HG03342 (cell line): ENCODE measurements at regions not wholly inside any gene's neighbourhood (a gene's known extent, or its start where the extent isn't known, plus 50 kb on each side); places are given as distances from the start of the nearest gene placed in this dataset.

Experiments used
- ATAC-seq: cut with Tn5 transposase; IDR thresholded peaks from one replicate; pipeline ENCODE4 v1.9.1; 2021; ENCODE audit warnings: mild to moderate bottlenecking, moderate library complexity; ENCODE audit not compliant: unreplicated experiment

DNA sequence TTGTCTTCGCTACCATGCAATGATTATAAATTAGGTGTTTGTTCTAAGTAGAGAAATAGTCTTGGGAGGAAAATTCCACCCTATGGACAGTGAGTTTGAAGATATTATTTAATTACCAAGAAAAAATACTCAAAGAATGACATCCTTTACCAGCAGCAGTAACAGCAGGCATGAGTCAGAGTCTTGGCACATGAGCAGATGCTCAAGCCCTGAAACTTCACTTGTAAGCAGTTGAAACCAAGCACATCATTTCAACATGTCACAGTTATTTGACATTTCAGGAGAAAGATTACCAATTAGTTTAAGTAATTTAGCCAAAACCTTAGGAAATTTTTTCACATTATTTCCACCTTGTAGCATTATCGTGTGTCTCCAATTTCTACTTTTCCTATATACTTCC is 99.2 kb downstream of the C12orf50 start:
- ATAC-seq: no peak

DNA sequence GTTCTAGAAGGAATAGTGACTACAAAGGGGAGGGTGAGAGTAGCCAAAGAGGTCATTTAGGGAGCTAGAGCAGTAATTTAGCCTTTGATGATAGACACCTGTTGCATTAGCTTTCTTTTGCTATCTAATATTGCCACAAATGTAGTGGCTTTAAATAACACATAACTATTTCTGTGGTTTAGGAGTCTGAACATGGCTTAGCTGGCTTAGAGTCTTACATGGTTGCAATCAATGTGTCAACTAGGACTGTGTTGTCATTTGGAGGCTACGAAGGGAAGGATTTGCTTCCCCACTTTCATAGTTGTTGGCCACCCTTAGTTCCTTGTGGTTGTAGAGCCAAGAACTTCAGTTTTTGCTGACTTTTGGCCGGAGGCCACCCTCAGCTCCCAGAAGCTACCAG is 99.9 kb downstream of the C12orf50 start:
- no peak for ATAC-seq

DNA sequence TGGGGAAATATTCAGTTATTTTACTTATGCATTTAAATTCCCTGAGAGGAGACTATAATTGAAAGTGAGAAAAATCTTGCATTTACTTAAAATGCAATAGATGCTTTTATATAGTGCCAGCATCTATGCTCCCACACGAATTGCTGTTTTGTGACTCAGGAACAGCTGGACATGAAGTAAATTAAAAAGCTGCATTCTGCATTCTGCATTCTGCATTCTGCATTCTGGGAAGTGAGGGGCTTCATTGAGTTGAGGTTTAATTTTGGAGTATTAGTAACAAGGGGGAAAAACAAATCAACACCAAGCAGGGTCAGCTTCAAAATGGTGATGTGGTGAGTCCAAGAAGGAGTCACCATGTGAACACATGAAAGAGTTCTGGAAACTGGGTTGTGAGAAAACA is 101.2 kb downstream of the C12orf50 start:
- ATAC-seq: no peak

DNA sequence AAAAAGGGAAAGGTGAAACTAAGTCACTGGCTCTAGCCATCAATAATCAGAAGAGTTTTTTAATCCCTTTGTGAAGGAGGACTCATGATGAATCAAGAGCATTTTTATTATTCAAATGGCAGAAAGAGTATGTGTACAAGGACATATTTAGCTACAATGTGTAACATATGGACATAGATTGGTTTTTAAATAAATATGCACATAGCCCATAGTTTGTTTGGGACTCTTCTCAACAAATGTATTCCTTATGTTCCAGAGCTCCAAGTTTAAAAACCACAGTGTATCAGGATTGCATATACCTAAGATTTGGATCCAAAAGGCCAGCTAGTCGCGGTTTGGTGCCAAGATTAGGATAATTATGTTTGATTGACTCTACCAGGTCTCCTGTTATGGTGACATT is 104.2 kb downstream of the C12orf50 start:
- no peak for ATAC-seq

GRCh38 chr12:87924149-87924548 is 105.1 kb downstream of the C12orf50 start:
- ATAC-seq: no peak

DNA sequence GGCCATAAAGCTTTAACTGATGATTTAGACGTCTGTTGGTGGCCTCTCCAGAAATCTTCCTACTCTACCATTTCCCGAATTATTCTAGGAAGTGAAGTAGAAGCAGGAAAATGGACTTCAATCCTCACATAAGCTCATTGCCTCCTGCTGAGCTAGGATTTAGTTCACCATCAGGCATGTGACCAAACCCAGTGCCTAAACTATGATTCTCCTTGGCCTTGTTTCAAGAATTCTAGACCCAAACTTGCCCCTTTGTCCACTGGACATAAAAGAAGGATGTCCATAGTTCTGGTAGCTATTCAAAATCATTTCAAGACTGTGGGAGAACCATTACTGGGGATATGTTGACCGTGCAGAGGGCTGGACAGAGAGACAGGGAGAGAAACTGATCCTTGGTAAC is 105.8 kb downstream of the C12orf50 start:
- ATAC-seq: no peak

- no peak for ATAC-seq
Measured at GRCh38 chr12:87922736-87923135, 106.5 kb downstream of the C12orf50 start.

GRCh38 chr12:87921621-87922020 is 107.6 kb downstream of the C12orf50 start:
- no peak for ATAC-seq

- ATAC-seq: no peak
Measured at GRCh38 chr12:87920139-87920538, 109.1 kb downstream of the C12orf50 start.

DNA sequence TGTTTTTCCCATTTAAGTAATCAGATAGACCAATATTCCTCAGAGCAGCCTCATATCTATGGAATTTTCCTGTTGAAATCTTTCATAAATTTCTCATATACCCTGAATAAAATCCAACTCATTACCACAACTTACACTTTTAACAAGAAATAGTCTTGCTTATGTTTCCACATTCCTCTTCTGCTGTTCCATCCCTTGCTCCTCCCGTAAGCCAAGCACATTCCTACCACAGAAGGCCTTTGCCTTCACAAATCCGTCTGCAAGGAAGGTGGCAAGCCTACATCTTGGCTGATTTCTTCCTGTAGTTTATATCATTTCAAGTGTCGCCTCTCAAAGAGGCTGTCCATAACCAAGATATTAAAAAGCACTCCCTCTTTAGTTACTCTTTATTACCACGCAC is 127.7 kb downstream of the C12orf50 start:
- ATAC-seq: no peak

GRCh38 chr12:87897662-87898061 is 131.5 kb downstream of the C12orf50 start:
- no peak for ATAC-seq

- no peak for ATAC-seq
Measured at GRCh38 chr12:87883806-87884205, 145.4 kb downstream of the C12orf50 start.

DNA sequence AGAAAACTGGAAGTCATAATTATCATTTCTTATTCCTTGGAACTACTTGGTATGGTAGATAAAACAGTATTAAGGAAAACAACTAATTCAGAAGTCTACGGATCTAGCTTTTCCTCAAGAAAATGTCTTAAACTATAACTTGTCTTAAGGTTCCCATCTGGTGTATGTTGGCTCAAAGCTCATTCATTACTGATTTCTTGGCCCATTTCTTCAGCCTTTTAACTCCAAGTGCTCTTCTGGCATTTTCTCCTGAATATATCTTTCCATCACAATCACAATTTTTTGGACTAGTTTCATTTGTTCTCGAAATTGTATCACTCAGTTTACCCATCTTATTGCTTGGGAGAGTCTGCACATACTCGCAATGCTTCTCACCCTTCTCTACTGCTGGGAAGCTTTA is 150.1 kb downstream of the C12orf50 start:
- ATAC-seq: no peak

- ATAC-seq: no peak
Measured at GRCh38 chr12:87870493-87871460, 158.4 kb downstream of the C12orf50 start.

DNA sequence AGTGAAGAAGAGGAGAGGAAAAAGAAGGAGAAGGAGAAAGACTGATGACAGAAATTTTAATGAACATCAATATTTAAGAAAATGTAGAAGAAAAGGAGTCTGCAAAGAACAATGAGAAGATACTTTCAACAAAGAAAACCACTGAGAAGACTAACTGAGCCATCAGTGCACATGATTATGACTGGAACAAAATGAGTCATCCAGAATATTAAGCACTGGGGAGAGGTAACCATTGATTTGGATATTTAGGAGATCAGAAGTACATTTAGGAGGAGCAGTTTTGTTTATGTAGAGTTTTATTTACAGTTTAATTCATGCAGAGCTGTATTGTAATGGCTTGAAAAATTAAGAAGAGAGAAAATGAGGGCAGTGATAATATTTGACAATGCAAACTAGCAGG is 159.1 kb downstream of the C12orf50 start:
- ATAC-seq: no peak

DNA sequence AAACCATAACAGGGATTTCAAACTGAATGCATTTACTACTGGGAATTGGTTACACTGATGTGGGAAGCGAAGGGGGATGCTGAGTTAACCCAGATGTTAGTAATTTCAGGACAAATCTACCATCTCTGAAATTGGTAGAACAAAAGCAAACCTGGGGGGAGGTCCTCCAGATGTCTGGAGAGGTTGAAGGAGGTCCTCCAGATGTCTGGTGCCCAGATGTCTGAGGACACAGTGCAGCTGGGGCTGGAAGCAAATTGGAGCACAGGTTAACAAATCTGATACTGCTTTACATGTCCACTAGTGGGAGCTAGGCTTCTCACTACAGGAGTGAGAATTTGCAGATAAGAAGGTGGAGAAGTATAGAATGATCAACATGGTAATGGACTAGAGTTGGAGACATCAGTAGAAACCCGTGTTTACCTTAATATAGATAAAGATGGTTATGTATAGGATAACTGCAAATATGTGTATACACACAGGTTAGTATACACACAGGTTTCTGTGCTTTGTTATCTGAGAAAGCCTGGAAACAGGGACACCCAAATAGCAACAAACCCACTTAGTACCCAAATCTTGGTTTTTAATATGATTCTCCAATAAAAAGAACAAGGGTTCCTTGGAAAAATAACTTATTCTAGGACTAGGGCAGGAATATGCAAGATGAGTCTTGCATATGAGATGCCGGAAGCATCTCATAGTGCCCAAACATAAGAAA is 162.5 kb downstream of the C12orf50 start:
- peak; percentile 50 for ATAC-seq

DNA sequence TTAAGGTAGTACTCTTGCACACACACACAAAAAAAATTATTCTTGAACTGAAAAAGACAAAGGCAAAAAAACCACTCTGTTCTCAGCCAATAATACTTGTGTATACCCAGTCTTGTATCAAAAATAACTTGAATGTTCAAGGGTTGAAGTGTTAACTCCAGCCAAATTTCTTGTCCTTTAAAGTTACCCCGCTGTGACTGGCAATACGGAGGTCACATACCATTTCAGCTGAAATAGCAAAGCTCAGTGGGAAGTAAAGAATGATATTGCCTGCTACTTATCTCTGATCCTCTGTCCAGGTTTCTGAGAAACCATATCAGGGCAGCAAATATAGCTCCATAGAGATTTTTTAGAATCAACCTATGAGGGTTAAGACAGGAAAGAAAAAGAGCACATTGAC is 167.4 kb downstream of the C12orf50 start:
- no peak for ATAC-seq

DNA sequence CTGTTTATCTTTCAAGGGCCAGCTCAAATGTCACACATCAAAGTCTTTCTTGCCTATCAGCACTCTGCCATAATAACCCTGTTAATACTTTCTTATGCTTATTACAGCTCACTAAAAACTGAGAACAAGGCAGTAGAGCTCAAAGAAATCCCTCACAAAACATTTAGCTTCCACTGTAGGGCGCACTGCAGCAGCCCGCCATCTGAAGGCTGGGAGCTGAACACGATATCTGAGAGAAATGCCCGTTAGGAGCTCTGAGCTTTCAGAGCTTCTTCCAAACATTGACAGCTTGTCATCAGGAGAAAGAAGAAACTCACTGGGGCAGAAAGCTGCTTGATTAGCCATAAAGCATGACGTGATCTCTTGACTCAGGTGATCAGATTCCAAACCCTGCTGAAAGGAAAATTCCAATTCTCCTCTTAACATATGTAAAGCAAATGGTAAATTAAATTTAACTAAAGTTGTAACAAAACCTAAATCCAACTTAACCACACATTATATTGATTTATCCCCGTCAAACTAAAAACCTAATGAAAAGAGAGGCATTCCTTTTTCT is 175.7 kb downstream of the C12orf50 start:
- no peak for ATAC-seq

GRCh38 chr12:87849074-87849473 is 180.1 kb downstream of the C12orf50 start:
- no peak for ATAC-seq

DNA sequence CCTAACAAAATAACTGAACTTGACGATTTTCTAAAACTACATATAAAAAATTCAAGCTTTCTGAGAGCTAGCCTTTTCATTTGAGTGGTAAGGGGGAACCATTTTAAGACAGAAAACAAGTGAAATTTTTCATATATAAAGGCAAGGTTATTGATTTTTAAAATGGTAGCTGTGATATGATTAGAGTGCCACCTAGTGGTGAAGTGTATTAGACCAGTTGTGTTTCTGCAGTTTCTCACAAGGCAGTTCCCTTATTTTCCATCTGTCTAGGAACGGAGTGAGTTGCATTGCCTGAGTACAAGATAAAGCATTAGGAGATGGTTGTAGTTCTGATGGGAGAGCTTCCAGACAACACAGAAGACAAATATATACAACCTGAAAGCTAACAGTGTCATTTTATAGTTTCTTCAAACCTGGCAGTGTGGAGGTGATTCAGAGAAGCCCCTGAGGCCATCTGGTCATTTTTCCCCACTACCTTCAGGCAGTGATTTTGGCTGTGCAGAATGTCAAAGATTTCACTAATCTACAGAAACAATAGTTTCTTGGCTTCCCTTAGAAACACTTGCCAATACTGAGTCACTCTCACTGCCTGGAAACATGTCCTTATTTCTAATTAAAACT is 180.8 kb downstream of the C12orf50 start:
- ATAC-seq: peak; percentile 69

- ATAC-seq: no peak
Measured at GRCh38 chr12:87847147-87847546, 182.1 kb downstream of the C12orf50 start.
